ENCODE measurements at regions not wholly inside any gene's neighbourhood (a gene's known extent, or its start where the extent isn't known, plus 50 kb on each side); places are given as distances from the start of the nearest gene placed in this dataset.
A peak's percentile ranks its signal among the peaks of the same experiment; 100 is the strongest.

GRCh38 chr6:82458147-82458546, 94.5 kb downstream of the TPBG start:
- CTCF ChIA-PET: no interaction called here
- no peak overlapping the region for H3K4me2 ChIP-seq (ENCODE audit: low read length)
- no peak for DNase-seq (ENCODE audit: low read depth, low spot score)

GRCh38 chr6:82458705-82459104, 95.1 kb downstream of the TPBG start:
- no peak overlapping the region for H2AFZ ChIP-seq (ENCODE audit: low read depth, low read length, poor library complexity, severe bottlenecking)
- RAD21 ChIA-PET (ENCODE audit: low non-redundant PET in 1 of 2, low total read pairs in 2 of 2, uncharacterized antibody in 2 of 2, unreplicated experiment in 2 of 2): no interaction called here
- DNase-seq (ENCODE audit: low read depth, low spot score): no peak
- H3K4me3 ChIP-seq (replicated peaks in 1 of 2; ENCODE audit: low read depth in 1 of 2, low read length in 2 of 2): no peak overlapping the region
- no peaks in the 10 kb centered on the region for H3K79me2 ChIP-seq (ENCODE audit: insufficient read depth, low read length)
- no peaks in the 10 kb centered on the region for H3K9me3 ChIP-seq (ENCODE audit: control insufficient read depth in 1 of 2, insufficient read depth in 1 of 2, low read depth in 1 of 2, low read length in 2 of 2)
- no peaks in the 10 kb centered on the region for H3K36me3 ChIP-seq (ENCODE audit: control insufficient read depth in 1 of 2, insufficient read depth in 2 of 2, low read length in 2 of 2)
- CTCF ChIA-PET: no interaction called here
- POLR2A ChIA-PET: no interaction called here
- no peak overlapping the region for H3K4me2 ChIP-seq (ENCODE audit: low read length)
- no peaks in the 10 kb centered on the region for H3K27me3 ChIP-seq (ENCODE audit: insufficient read depth, low read length)
- H3K27ac ChIP-seq (ENCODE audit: low read depth, low read length): no peak overlapping the region
- intact Hi-C loops (cut with micrococcal nuclease): no loop called here
- H3K9me2 ChIP-seq (ENCODE audit: insufficient read depth): no peaks in the 10 kb centered on the region
- H4K20me1 ChIP-seq (ENCODE audit: insufficient read depth): no peaks in the 10 kb centered on the region
- BruUV-seq (replicated peaks): no TSS peak
- no peak for ATAC-seq
- no peak overlapping the region for H3K9ac ChIP-seq (ENCODE audit: low read length)
- H3K4me1 ChIP-seq (ENCODE audit: control insufficient read depth in 1 of 2, insufficient read depth in 2 of 2, low read length in 2 of 2): no peaks in the 10 kb centered on the region
- TF ChIP-seq ZFX (IDR thresholded peaks at IDR 0.05) (no peak), SIN3A (IDR thresholded peaks at IDR 0.05; ENCODE audit: low read depth) (no peak), ZNF274 (IDR thresholded peaks at IDR 0.05; ENCODE audit: low read depth, low read length) (no peak), EZH2 (IDR thresholded peaks at IDR 0.05) (no peak), JUND (IDR thresholded peaks at IDR 0.05) (no peak), TCF7L2 (IDR thresholded peaks at IDR 0.05; ENCODE audit: borderline replicate concordance, extremely low read depth, insufficient read depth, insufficient read length) (no peak), RAD21 (IDR thresholded peaks at IDR 0.05; ENCODE audit: low read depth) (no peak), SP1 (IDR thresholded peaks at IDR 0.05; ENCODE audit: low read depth) (no peak), EZH2phosphoT487 (IDR thresholded peaks at IDR 0.05; ENCODE audit: borderline replicate concordance) (no peak), EGR1 (IDR thresholded peaks at IDR 0.05; ENCODE audit: low read depth) (no peak)
- TF ChIP-seq, protein P1, sequence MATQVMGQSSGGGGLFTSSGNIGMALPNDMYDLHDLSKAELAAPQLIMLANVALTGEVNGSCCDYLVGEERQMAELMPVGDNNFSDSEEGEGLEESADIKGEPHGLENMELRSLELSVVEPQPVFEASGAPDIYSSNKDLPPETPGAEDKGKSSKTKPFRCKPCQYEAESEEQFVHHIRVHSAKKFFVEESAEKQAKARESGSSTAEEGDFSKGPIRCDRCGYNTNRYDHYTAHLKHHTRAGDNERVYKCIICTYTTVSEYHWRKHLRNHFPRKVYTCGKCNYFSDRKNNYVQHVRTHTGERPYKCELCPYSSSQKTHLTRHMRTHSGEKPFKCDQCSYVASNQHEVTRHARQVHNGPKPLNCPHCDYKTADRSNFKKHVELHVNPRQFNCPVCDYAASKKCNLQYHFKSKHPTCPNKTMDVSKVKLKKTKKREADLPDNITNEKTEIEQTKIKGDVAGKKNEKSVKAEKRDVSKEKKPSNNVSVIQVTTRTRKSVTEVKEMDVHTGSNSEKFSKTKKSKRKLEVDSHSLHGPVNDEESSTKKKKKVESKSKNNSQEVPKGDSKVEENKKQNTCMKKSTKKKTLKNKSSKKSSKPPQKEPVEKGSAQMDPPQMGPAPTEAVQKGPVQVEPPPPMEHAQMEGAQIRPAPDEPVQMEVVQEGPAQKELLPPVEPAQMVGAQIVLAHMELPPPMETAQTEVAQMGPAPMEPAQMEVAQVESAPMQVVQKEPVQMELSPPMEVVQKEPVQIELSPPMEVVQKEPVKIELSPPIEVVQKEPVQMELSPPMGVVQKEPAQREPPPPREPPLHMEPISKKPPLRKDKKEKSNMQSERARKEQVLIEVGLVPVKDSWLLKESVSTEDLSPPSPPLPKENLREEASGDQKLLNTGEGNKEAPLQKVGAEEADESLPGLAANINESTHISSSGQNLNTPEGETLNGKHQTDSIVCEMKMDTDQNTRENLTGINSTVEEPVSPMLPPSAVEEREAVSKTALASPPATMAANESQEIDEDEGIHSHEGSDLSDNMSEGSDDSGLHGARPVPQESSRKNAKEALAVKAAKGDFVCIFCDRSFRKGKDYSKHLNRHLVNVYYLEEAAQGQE (IDR thresholded peaks at IDR 0.05; ENCODE audit: low read depth): no peak
- TF ChIP-seq, protein P2, sequence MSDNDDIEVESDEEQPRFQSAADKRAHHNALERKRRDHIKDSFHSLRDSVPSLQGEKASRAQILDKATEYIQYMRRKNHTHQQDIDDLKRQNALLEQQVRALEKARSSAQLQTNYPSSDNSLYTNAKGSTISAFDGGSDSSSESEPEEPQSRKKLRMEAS (IDR thresholded peaks at IDR 0.05): no peak

More at GRCh38 chr6:82458147-82458546, 94.5 kb downstream of the TPBG start:
- ATAC-seq: no peak
- H2AFZ ChIP-seq (ENCODE audit: low read depth, low read length, poor library complexity, severe bottlenecking): no peak overlapping the region
- H3K4me3 ChIP-seq (replicated peaks in 1 of 2; ENCODE audit: low read depth in 1 of 2, low read length in 2 of 2): no peak overlapping the region
- H3K9me3 ChIP-seq (ENCODE audit: control insufficient read depth in 1 of 2, insufficient read depth in 1 of 2, low read depth in 1 of 2, low read length in 2 of 2): no peaks in the 10 kb centered on the region
- H3K36me3 ChIP-seq (ENCODE audit: control insufficient read depth in 1 of 2, insufficient read depth in 2 of 2, low read length in 2 of 2): no peaks in the 10 kb centered on the region
- H3K27me3 ChIP-seq (ENCODE audit: insufficient read depth, low read length): no peaks in the 10 kb centered on the region
- no TSS peak for BruUV-seq (replicated peaks)
- H3K9me2 ChIP-seq (ENCODE audit: insufficient read depth): no peaks in the 10 kb centered on the region
- intact Hi-C loops (cut with micrococcal nuclease): no loop called here
- H4K20me1 ChIP-seq (ENCODE audit: insufficient read depth): no peaks in the 10 kb centered on the region
- ChIA-PET RAD21 (ENCODE audit: low non-redundant PET in 1 of 2, low total read pairs in 2 of 2, uncharacterized antibody in 2 of 2, unreplicated experiment in 2 of 2) (no interaction called here), POLR2A (no interaction called here)
- no peak overlapping the region for H3K27ac ChIP-seq (ENCODE audit: low read depth, low read length)
- no peaks in the 10 kb centered on the region for H3K79me2 ChIP-seq (ENCODE audit: insufficient read depth, low read length)
- TF ChIP-seq CEBPB (IDR thresholded peaks at IDR 0.05; ENCODE audit: low read depth): 0 out of 2 replicates have a peak, but pooled peaks have one; percentile 37
- TF ChIP-seq, protein P3, sequence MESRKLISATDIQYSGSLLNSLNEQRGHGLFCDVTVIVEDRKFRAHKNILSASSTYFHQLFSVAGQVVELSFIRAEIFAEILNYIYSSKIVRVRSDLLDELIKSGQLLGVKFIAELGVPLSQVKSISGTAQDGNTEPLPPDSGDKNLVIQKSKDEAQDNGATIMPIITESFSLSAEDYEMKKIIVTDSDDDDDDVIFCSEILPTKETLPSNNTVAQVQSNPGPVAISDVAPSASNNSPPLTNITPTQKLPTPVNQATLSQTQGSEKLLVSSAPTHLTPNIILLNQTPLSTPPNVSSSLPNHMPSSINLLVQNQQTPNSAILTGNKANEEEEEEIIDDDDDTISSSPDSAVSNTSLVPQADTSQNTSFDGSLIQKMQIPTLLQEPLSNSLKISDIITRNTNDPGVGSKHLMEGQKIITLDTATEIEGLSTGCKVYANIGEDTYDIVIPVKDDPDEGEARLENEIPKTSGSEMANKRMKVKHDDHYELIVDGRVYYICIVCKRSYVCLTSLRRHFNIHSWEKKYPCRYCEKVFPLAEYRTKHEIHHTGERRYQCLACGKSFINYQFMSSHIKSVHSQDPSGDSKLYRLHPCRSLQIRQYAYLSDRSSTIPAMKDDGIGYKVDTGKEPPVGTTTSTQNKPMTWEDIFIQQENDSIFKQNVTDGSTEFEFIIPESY (IDR thresholded peaks at IDR 0.05; ENCODE audit: extremely low read depth, insufficient replicate concordance, low read length): no peak
- H3K9ac ChIP-seq (ENCODE audit: low read length): no peak overlapping the region
- H3K4me1 ChIP-seq (ENCODE audit: control insufficient read depth in 1 of 2, insufficient read depth in 2 of 2, low read length in 2 of 2): no peaks in the 10 kb centered on the region
